ENCODE measurements at regions not wholly inside any gene's neighbourhood (a gene's known extent, or its start where the extent isn't known, plus 50 kb on each side); places are given as distances from the start of the nearest gene placed in this dataset.
"Not testable (repeated sequence)": the region's sequence is repeated elsewhere in the genome, so short reads cannot be mapped to it uniquely, and the experiment has no call there.

GRCh38 chr4:104549736-104550135 lies 55.0 kb upstream of the CXXC4 start:
- DNase-seq (ENCODE audit: low read depth in 2 of 2) = no peak

GRCh38 chr4:104559502-104559901 lies 64.8 kb upstream of the CXXC4 start:
- DNase-seq (ENCODE audit: low read depth in 2 of 2) = no peak

GRCh38 chr4:104571341-104571740 lies 76.6 kb upstream of the CXXC4 start:
- DNase-seq (ENCODE audit: low read depth in 2 of 2) = no peak

- no peak for DNase-seq (ENCODE audit: low read depth in 2 of 2)
Observed at GRCh38 chr4:104574371-104574770, 79.7 kb upstream of the CXXC4 start.

- DNase-seq (ENCODE audit: low read depth in 2 of 2) = no peak
Observed at GRCh38 chr4:104575278-104575677, 80.6 kb upstream of the CXXC4 start.

GRCh38 chr4:104577405-104577804 lies 82.7 kb upstream of the CXXC4 start:
- DNase-seq (ENCODE audit: low read depth in 2 of 2) = no peak

- DNase-seq (ENCODE audit: low read depth in 2 of 2) = not testable (repeated sequence)
Observed at GRCh38 chr4:104581476-104581875, 86.8 kb upstream of the CXXC4 start.

- DNase-seq (ENCODE audit: low read depth in 2 of 2) = not testable (repeated sequence)
Observed at GRCh38 chr4:104582056-104582455, 87.4 kb upstream of the CXXC4 start.

GRCh38 chr4:104589264-104589868 lies 94.7 kb upstream of the CXXC4 start:
- no peak for DNase-seq (ENCODE audit: low read depth in 2 of 2)

- DNase-seq (ENCODE audit: low read depth in 2 of 2) = no peak
Observed at GRCh38 chr4:104591510-104591911, 96.8 kb upstream of the CXXC4 start.

GRCh38 chr4:104592183-104592582 lies 97.5 kb upstream of the CXXC4 start:
- DNase-seq (ENCODE audit: low read depth in 2 of 2) = no peak

GRCh38 chr4:104593019-104593418 lies 98.3 kb upstream of the CXXC4 start:
- no peak for DNase-seq (ENCODE audit: low read depth in 2 of 2)

- no peak for DNase-seq (ENCODE audit: low read depth in 2 of 2)
Observed at GRCh38 chr4:104596189-104596588, 101.5 kb upstream of the CXXC4 start.

- no peak for DNase-seq (ENCODE audit: low read depth in 2 of 2)
Observed at GRCh38 chr4:104615496-104615895, 120.8 kb upstream of the CXXC4 start.

- DNase-seq (ENCODE audit: low read depth in 2 of 2) = no peak
Observed at GRCh38 chr4:104615926-104616325, 121.2 kb upstream of the CXXC4 start.

- no peak for DNase-seq (ENCODE audit: low read depth in 2 of 2)
Observed at GRCh38 chr4:104616401-104616820, 121.7 kb upstream of the CXXC4 start.

- DNase-seq (ENCODE audit: low read depth in 2 of 2) = no peak
Observed at GRCh38 chr4:104625706-104626105, 131.0 kb upstream of the CXXC4 start.

GRCh38 chr4:104629601-104630000 lies 134.9 kb upstream of the CXXC4 start:
- no peak for DNase-seq (ENCODE audit: low read depth in 2 of 2)

- DNase-seq (ENCODE audit: low read depth in 2 of 2) = no peak
Observed at GRCh38 chr4:104630272-104630671, 135.6 kb upstream of the CXXC4 start.

- no peak for DNase-seq (ENCODE audit: low read depth in 2 of 2)
Observed at GRCh38 chr4:104631000-104631399, 136.3 kb upstream of the CXXC4 start.

- no peak for DNase-seq (ENCODE audit: low read depth in 2 of 2)
Observed at GRCh38 chr4:104641418-104641817, 146.7 kb upstream of the CXXC4 start.

GRCh38 chr4:104642521-104642920 lies 147.8 kb upstream of the CXXC4 start:
- no peak for DNase-seq (ENCODE audit: low read depth in 2 of 2)

- DNase-seq (ENCODE audit: low read depth in 2 of 2) = no peak
Observed at GRCh38 chr4:104643805-104644204, 149.1 kb upstream of the CXXC4 start.

- DNase-seq (ENCODE audit: low read depth in 2 of 2) = no peak
Observed at GRCh38 chr4:104649631-104650030, 154.9 kb upstream of the CXXC4 start.

Data from activated CD8-positive, alpha-beta memory T cell treated with anti-CD3 and anti-CD28 coated beads for 4 hours (primary cell).